SIG-M5 treated with dmso at 0.1 percent for 504 hours (cell line): ENCODE measurements at regions not wholly inside any gene's neighbourhood (a gene's known extent, or its start where the extent isn't known, plus 50 kb on each side); places are given as distances from the start of the nearest gene placed in this dataset.
"Not testable (repeated sequence)": the region's sequence is repeated elsewhere in the genome, so short reads cannot be mapped to it uniquely, and the experiment has no call there.

Source experiments
- DNase-seq: peaks from one replicate; lab custom pipeline; 2025; ENCODE audit not compliant: unreplicated experiment; lab: John Stamatoyannopoulos, UW

DNA sequence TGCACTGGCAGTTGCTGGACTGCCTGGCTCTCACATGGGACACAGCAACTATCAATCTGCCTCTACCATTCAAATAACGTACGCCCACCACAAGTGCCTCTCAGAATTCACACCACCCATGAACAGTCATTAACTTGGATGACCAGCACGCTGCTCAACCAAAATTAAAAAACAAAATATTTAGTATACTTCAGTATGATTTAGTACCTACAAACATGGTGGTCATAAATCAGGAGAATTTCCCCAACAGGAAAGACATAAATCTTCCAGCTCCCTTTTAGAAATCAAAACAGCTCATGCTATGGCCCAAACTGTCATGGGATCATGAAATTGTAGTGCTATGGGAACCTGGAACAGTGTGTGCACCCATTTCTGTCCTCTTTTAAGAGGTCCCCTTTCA is 317.4 kb upstream of the ETAA1 start:
- DNase-seq: no peak

DNA sequence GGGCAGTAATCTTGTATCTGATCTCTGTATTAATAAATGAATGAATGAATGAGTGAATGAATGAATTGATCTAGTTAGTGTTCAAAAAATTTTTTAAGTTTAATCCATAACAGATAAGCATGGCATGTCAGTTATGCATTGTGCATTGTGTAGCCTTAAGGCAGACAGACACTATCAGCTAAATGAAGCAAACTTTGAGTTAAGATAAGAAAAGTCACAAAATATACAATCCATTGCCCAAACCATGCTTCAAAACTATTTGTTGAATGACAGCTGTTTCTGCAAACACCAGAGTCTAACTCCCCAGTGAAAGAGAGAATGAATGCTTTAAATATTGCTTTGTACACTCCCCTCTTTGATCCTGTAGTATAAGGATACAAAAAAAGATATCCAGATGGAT is 314.3 kb upstream of the ETAA1 start:
- no peak for DNase-seq

DNA sequence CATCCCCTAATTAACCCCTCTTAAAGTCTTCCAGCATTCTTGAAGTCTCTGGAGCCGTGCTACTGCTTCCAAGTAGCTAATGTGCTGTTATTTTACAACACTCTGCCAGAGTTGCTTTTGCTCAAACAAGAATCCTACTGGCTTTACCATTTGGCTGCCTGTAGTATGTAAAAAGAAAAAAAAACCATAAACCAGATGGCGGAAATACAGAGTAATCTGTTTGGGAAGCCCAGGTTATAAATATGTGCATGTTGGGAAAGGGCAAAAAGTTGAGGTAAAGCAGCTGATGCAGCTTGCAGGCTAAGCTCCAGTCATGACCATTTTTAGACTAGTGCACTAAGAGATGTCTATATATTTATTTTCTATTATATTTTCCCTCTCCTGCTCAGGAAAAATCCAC is 313.2 kb upstream of the ETAA1 start:
- no peak for DNase-seq

DNA sequence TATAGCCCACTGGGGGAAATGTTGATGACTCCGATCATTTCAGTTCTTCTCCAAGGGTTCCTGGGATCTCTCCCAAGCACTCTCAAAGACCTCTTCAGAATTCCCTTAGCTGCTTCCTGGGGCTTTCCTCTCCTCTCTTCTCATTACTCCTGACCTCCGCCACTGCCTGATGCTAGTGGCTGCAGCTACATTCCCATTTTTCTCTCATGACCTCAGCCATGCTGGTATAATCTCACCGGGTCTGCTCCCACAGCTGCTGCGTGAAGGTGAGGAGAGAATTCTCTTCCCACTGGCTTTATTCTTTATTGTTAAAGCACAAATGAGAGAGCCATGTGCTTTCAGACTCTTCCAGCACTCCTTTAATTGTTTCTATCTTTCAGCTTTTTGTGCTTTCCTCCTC is 312.0 kb upstream of the ETAA1 start:
- no peak for DNase-seq

DNA sequence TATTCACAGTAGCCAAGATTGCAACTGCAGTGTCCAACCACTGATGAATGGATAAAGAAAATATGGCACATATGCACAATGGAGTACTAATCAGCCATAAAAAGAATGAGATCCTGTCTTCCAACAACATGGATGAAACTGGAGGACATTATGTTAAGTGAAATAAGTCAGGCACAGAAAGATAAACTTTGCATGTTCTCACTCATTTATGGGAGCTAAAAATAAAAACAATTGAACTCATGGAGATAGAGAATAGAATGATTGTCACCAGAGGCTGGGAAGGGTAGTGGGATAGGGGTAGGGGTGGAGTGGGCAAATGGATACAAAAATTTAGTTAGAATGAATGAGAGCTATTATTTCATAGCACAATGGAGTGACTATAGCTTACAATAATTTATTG is 305.5 kb upstream of the ETAA1 start:
- no peak for DNase-seq

DNA sequence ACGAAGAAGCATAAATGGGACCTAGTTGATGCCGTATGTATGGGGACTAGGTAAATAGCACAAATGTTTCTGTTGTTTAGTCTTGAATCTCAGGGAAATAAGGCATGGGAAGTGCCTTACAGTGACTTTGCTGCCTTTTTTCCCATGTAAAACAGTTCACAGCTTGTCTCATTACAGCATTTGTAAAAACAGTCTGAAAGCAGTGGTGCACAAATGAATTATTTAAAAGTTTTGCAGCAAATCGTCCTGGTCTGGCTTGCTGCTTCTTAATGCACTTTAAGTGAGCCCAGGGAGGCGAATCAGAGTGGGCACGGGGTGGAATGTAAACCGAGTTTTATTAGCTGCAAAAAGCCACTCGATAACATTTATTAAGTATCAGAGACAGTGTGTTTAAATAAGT is 302.0 kb upstream of the ETAA1 start:
- DNase-seq: no peak

DNA sequence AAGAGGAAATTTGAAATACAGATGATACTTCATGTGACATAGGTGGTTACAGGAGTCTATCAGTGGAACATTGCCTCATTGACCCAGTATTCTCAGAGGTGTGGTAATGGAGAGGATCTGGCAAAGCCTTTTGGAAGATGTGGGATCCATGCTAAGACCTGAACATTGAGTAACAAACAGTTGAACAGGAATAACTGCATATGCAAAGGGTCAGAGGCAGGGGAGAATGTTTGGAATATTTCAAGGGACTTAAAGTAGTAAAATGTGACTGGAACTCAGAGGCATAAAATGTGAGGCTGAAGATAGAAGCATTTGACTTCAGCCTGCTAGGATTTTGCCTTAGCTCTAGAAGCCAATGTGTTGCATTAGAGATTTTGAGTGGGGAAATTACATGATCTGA is 300.2 kb upstream of the ETAA1 start:
- DNase-seq: no peak

DNA sequence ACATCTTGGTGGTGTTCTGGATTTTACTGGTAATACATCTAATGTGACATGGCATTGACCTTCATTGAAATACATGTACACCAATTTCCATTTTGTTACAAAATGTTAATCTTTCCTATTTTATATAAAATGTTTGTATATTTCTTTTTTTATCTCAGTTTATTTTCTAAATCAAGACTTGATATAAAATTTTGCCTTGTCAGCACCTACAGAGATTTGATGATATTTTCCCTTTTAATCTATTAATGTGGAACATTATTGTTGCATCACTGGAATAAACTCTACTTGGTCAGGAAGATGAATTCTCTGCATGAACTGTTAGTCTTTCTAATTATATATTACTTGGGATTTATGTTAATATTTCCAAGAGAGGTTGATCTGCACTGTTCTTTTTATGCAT is 294.0 kb upstream of the ETAA1 start:
- DNase-seq: no peak

DNA sequence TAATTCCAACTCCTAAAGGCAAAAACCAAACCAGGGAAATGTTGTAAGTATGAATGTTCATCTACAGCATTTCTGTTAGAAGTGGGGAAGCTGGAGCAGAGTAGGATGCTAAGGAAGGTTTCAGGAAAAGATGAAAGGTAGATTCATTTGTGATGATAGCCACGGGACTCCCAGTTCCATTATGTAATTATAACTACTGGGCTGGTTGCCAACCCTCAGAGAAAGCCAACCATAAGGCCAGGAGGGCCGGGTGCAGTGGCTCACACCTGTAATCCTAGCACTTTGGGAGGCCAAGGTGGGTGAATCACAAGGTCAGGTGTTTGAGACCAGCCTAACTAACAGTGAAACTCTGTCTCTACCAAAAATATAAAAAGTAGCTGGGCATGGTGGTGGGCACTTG is 288.9 kb upstream of the ETAA1 start:
- DNase-seq: no peak

DNA sequence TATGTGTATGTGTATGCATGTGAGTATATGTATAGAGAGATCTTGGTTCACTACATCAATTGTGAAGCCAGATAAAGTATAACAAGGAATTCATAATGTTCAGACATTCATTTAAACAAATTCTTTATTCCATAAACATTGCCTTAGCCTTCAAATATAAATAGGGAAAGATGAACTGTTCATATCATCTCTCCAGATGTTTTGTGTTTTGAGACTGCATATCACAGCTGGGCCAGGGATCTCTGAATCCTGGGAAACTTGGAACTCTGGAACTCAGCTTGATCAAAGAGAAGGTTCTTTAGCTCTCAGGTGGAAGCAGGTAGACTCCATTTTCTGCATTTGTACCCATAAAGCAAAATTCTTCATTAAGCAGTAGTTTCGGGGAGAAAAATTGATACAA is 272.6 kb upstream of the ETAA1 start:
- no peak for DNase-seq

DNA sequence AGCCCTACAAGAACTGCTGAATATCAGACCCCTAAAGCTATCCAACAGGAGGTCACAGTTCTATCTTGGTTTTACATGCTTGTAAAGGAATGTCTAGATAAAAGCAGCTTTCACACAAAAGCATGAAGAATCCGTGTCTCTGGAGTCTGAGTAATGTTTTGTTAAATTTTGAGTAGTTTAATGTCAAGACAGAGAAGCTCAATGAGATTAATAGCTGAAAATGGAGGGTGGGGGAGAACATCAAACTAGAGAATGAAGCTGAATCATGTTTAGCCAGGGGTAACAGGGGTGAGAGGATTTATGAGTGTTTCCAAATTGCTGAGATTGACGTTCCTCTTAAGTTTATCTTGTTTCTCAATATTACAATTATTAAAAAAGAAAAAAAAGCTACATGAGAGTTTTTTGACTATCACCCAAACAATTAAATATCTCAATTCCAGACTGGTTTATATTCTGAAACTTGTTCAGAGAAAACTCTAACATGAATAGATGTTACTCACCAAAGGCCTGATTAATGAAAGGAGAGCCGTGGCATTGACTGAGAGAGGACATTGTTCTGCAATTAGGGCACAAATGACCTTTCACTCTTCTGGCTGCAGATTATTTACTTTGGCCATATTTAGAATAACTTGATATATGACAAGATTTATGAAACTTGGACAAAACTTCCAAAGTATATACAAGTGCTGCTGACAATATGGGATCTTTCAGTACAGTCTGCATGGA is 266.4 kb upstream of the ETAA1 start:
- no peak for DNase-seq

DNA sequence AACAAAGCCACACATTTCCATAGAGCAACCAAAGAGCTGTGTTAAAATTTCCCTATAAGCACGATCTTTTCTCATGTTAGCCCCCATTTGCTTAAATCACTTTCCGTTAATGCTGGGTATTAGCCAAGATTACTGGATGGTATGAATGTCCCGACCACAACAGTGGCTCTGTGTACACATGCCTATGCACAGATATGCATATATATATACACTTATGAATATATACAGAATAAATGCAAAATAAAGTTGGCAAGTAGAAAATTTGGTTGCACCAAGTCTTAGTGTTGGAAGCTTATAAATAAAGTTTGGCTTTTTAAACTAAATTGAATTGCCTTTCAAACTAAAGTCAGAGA is 265.9 kb upstream of the ETAA1 start:
- DNase-seq: no peak

DNA sequence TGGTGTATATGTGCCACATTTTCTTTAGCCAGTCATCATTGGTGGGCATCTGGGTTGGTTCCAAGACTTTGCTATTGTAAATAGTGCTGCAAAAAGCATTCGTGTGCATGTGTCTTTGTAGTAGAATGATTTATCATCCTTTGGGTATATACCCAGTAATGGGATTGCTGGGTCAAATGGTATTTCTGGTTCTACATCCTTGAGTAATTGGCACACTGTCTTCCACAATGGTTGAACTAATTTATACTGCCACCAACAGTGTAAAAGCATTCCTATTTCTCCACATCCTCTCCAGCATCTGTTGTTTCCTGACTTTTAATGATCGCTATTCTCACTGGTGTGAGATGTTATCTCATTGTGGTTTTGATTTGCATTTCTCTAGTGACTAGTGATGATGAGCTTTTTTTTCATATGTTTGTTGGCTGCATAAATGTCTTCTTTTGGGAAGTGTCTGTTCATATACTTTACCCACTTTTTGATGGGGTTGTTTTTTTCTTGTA is 264.6 kb upstream of the ETAA1 start:
- not testable (repeated sequence) for DNase-seq

DNA sequence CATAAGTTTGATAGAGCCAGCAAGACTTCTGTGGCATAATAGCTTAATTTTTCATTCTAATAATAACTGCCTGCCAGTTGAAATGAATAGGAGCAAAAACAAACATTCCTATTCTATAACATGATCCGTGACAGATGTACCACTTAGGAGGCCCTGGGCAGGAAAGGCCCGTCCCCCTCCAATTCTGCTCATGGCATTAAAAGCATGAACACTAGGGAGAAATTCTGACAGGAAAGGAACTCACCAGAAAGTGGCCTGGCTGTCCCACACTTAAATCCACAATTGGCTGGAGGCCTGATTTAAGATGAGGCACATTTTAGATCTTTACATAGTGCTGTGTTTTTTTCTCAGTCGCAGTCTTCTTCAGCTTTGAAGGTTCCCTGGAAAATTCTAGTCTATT is 261.9 kb upstream of the ETAA1 start:
- DNase-seq: no peak

DNA sequence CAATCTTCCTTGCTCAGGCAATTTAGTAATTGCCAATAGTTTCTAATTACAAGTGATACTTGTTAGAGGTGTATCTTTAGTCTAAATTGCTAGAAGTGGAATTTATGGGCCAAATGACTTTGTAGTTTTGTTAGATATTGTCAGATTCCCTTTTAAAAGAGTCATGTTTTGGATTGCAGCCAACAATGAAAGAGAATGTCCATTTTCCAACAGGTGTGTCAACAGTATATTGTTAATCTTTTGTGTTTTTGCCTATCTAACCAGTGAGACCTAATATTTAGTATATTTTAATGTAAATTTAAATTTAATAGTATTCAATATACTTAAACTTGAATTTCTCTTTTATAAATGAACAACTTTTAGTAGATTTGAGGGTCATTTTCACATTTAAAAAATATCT is 259.4 kb upstream of the ETAA1 start:
- DNase-seq: no peak

DNA sequence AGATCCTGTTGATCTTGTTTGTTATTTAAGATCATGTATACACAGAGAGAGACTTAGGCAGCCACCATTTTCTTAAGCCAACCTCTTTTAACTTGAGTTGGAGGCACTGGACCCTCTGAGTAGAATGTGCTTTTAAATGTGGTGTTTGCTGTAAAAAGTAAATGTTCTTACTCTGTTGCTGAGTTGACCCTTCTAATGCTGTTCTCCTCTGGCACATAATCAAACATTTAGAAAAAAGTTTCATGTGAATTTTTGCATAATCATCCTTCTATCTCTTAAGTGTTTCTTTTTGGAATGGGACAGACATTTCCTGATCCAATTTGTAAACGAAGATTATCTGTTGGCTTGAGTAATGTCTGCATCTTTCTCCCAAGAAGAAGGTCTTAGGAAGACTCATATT is 255.1 kb upstream of the ETAA1 start:
- DNase-seq: no peak

DNA sequence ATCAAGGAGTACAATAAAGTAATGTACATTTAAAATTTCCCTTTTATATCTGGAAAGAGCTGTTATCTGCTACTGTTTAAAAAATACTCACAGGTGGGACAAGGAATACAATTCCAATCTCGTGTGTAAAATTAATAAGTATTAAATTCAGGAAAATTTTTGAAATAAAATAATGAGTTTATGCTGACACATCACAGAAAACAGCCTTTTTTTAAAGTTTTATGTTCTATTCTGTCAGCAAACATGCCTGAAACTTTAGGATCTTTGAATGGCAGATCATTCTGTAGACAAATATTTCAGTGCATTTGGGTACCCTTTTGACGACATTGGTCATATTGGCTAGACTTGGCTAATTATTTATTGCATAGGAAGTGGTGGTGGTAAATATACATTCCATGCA is 254.4 kb upstream of the ETAA1 start:
- no peak for DNase-seq

DNA sequence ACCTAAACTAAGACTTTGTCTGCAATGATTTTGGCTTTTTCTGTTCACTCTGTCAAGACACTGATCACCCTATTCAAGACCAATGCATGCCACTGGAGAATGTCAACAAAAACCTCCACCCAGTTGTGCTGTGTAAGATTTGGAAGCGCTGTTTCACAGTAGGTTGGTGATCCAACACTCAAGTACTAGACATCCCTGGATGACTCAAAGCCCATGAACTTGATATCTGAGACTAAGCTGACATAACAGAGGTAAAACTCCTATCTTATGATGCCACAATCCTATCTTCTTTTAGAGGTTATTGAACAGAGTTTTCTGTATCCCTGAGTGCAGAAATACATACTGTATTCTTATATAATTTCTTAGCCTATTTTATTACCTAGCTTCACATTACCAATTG is 251.3 kb upstream of the ETAA1 start:
- DNase-seq: no peak

DNA sequence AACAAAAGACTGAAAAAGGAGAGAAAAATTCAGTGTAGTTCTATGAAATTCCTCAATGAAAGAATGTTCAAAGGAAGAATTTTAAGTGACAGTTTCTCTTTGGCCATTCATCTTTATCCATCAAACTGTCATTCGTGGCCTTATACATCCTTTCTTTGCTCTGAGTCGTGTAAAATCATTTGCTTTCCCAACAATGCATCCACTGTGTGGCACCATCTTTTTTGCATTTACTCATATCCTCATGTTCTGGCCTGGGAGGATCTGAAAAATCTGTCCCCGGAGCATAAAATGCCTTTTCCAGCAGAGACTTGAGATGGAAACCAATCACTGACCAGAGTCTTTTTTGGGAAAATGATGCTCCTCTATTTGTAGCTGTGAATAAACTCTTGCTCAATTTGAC is 240.3 kb upstream of the ETAA1 start:
- no peak for DNase-seq

DNA sequence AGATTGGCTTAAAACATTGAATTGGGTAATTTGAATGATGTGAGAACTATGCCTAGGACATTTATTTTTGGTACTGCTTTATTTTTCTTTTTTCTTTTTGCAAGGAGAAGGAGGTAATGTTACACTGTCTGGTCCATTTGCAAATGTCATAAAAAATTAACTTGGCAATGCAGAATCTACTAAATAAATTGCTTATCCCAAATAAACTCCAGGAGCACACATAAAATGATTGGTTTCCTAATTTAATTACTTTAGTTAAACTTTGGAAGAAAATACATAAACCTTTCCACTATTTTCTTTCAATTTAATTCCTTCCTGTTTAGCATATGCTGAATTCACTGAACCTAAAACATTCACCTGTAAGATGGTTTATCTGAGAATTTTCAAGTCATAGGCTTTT is 238.4 kb upstream of the ETAA1 start:
- no peak for DNase-seq

DNA sequence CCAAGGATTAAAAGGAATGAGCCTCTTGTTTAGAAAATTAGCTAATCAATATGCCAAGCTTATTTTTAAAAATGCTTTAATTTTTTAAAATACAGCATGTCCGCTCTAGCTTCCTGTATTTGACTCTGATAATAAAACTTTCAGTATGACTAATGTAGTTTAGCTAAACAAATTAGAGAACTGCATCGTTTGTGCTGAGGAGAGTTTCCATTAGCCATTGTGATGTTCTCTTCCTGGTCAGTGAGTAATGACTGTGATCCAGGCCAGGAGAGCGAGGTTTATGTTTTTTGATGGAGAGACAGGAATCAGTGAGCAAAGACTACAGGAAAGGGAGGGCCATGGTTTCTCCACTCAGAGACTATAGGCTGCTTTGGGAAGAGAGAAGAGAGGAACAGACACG is 237.2 kb upstream of the ETAA1 start:
- DNase-seq: no peak

DNA sequence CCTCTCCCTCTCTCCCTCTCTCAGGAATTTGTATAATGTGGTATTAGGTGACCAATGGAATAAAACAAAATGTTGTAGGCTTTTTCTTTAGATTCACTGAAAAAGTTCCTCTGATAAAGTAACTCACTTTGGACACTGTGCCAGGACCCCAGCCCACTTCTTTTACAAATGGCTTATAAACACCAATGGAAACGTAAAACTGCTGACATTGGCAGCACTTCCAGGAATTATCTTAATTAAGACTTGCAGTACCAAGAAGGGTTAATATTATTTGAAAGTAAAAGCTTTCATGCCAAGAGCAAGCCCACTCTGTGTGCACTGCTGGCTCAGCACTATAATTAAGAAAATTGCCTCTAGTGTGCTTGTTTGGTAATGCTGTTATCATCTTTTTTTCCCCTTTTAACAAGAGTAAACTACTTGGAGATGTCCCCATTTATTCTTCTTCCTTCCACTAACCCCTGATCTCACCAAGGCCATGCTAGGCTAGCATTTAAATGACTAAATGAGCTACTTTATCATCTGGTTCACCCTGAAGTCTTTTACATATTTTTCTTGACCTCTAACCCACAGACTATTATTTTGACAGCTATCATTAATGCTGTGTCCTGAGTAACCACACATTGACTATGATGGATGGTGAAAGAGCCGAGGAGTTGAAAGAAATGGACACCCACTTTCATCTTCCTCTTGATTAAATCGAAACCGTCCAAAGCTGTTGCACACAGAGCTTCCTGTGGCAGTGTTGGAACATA is 232.2 kb upstream of the ETAA1 start:
- DNase-seq: no peak

DNA sequence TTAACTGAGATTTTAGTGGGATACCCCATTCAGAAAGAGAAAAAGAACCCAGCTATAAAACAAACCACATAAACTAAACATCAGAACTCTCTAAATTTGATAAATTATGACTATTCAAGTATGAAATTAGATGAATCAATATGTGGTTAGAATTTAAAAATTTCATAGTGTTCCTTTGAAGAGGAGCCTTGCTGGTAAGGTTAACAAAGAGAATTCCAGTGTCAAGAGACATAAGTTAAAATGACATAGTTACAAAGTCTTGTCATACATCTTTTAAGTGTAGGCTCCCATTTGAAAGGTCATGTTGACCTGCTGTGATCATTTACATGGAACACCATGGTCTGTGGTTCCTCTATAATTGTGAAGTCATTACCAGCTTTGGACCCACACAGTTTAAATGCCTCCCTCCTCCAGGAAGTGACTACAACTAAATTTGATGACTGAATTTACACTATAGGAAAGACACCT is 231.6 kb upstream of the ETAA1 start:
- no peak for DNase-seq
